Head of caudate nucleus (tissue), 42 donors: ENCODE measurements at regions not wholly inside any gene's neighbourhood (a gene's known extent, or its start where the extent isn't known, plus 50 kb on each side); places are given as distances from the start of the nearest gene placed in this dataset.

Experiments
- DNase-seq, 42 donors: peaks; one replicate each; pipeline versions ENCODE4 v3.0.0 to v3.0.0-alpha.2; 2020 to 2021; ENCODE audit warnings: mixed read lengths in 7 of 42
- intact Hi-C: fragments of 100-400 bp; cut with DNase I; formaldehyde crosslinking; loops from one replicate; pipeline ENCODE4 v1.15.0; 2022

GRCh38 chr9:106684940-106685695 is 177.8 kb upstream of the ZNF462 start:
- intact Hi-C loops = no loop called here
- DNase-seq = no peak

DNA sequence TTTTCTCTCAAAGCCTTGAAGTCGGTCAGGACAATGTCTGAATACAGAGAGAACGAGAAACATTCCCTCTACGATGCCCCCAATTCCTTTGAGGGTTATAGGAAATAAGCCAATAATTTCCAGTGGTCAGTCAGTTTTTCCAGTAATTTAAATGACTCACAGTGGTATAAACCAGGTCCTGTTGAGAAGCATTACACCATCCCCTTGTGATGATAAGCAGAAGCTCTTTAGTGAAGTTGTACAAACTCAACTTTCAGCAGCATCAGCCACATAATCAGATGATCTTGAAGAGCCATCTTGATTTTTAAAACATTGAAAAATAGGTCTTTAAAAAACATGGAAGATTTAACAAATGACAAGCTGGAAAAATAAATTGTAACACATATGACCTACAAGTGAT is 173.9 kb upstream of the ZNF462 start:
- intact Hi-C loops = no loop called here
- DNase-seq = no peak

- no peak for DNase-seq
- intact Hi-C loops = no loop called here
Measured at GRCh38 chr9:106691627-106692026, 171.3 kb upstream of the ZNF462 start.

- intact Hi-C loops = no loop called here
- no peak for DNase-seq
Measured at GRCh38 chr9:106693558-106693957, 169.4 kb upstream of the ZNF462 start.

- intact Hi-C loops = no loop called here
- no peak for DNase-seq
Measured at GRCh38 chr9:106696804-106697203, 166.2 kb upstream of the ZNF462 start.

GRCh38 chr9:106697390-106697749 is 165.6 kb upstream of the ZNF462 start:
- DNase-seq = peak in 2 of 42 donors; percentile 0 to 1
- intact Hi-C loops = no loop called here

GRCh38 chr9:106697750-106698502 is 165.0 kb upstream of the ZNF462 start:
- intact Hi-C loops = no loop called here
- DNase-seq = peak; percentile 28 to 86 (median 60)

DNA sequence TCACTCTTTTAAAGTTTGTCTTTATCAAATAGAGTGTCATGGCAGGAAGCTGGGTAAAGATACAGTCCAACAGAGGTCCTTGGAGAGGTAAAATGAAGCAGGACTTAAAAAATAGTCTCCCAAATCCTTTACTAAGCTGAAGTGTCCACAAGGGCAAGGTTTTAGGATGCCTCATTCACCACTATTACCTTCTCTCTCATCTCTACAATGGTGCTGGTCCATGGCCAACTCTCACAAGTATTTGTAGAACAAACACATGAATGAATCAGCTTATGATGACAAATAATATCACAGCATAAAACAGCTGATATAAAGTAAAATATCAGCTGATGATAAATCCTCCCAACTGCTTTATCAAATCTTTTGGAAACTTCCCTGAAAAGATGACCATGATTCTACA is 162.3 kb upstream of the ZNF462 start:
- intact Hi-C loops = no loop called here
- DNase-seq = no peak

DNA sequence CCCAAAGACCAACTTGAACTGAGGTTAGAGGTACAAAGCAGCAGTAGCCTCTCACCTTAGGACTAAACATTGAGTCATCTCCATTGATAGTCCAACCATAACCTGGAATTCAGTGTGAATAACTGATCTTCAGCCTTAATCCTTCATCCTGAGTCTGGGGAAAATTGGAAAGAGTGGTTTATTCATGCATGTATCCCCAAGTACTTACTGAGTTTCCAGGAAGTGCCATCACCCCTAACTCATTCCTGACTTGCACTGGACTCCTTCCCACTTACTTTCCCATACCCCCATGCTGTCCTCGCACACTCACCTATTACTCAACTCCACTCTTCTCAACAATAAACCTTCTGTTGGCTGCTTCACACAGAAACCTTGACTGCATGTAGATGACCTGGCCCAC is 161.4 kb upstream of the ZNF462 start:
- DNase-seq = no peak

DNA sequence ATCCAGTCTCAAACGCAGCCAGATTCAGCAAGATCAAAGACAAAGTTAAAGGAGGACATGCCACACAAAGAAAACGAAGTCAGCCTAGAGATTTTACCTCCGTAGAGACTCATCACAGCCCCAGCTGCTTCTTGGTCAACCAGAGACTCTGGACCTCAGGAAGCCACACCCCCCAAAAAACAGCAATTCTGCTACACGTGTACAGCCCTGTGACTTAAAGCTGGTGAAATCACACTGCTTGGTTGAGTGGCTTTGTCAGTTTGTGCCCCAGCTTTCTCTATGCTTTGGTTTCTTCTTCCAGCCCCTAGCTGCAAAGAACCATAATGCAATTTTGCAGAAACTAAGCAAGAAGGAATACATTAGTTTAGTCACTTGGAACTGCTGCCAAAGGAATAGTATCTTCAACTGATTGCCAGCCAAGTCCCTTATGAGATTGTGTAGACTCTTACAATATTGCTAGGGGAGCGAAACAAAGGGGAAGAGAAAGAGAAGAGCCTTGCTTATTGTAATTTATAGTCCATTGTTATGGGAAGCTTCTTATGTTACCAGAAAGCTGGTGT is 158.8 kb upstream of the ZNF462 start:
- DNase-seq = no peak
- intact Hi-C loops = no loop called here

More for the DNA sequence above, 161.4 kb upstream of the ZNF462 start:
- intact Hi-C loops = no loop called here

- intact Hi-C loops = no loop called here
- DNase-seq = no peak
Measured at GRCh38 chr9:106707291-106707690, 155.7 kb upstream of the ZNF462 start.

- no peak for DNase-seq
- intact Hi-C loops = no loop called here
Measured at GRCh38 chr9:106707738-106708474, 155.1 kb upstream of the ZNF462 start.

- no peak for DNase-seq
- intact Hi-C loops = no loop called here
Measured at GRCh38 chr9:106708475-106709146, 154.4 kb upstream of the ZNF462 start.

- no peak for DNase-seq
- intact Hi-C loops = no loop called here
Measured at GRCh38 chr9:106712279-106712678, 150.7 kb upstream of the ZNF462 start.

DNA sequence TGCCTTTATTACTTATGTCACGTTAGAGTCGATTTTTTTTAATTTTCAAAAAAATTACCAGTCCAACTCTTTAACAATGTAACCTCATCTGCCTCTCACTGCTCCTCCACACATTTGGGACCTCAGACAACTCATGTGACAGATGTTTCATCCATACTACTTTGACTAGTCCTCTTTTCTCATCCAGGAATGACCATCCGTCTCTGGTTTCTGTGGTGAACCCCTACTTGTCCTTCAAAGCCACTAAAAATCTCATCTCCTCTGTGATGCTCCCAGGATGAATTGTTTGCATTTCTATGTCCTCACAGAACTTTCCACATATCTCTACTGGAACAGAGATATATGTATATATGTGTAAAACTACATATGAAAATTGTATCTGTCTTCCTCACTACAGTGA is 149.8 kb upstream of the ZNF462 start:
- DNase-seq = no peak
- intact Hi-C loops = no loop called here

- no peak for DNase-seq
- intact Hi-C loops = no loop called here
Measured at GRCh38 chr9:106716820-106717219, 146.1 kb upstream of the ZNF462 start.

DNA sequence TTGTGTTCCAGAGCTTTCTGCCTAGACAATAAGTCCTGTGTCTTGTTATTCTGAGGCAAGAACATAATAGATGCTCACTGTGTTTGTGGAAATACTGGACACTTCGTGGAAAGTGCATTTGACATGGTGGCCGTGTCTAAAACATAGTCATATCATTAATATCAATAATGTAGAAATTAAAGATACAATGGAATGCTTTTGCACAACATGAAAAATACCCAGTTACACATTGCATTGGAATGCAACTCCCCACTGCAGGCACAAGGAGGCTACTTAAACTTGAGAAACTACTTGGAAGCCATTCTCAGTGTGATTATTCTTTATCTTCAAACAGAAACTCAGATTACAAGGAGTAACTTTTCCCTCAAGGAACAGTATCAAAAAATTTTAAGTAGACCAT is 145.3 kb upstream of the ZNF462 start:
- intact Hi-C loops = no loop called here
- no peak for DNase-seq

DNA sequence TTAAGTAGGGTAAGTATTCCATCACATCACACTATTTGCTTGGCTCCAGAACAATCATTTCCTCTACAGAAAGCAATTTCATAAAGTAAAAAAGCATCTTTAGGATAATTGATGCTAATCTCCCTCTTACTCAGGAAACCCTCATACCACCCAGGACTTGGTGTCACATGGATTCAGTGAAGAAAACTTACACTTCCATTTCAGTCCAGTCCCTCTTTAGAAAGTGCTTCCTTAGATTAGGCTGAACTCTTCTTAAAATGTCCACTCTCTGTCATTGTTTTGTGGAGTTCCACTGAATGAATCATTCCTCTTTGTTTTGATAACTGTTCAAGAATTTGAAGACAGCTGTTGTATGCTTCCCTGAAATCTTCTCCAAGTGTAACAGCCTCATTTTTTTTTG is 144.0 kb upstream of the ZNF462 start:
- DNase-seq = no peak

DNA sequence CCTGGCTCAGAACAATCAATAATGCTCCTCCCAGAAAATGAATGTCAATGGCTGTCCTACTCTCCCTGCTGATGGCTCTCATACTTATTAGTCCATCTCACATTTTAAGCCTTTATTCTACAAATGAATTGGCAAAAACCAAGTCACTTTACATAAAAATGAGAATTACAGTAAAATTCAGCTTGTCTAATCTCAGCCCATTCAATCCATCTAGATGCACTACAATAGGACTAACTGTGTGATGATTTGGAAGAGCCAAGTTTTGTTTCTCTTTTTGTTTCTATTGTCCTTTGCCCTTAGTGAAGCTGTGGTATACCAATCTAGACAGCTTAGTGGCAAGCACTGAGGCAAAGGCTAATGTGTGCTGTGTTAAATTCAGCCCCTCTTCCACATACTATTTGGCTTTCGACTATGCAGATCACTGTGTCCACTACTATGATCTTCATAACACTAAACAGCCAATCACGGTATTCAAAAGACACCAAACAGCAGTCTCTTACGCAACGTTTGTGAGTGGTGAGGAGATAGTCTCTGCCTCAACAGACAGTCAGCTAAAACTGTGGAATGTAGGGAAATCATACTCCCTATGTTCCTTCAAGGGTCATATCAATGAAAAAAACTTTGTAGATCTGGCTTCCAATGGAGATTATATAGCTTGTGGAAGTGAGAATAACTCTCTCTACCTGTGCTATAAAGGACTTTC is 140.8 kb upstream of the ZNF462 start:
- DNase-seq = no peak
- intact Hi-C loops = no loop called here

More for the DNA sequence above, 144.0 kb upstream of the ZNF462 start:
- intact Hi-C loops = no loop called here
